HEK293 (cell line): ENCODE measurements at regions not wholly inside any gene's neighbourhood (a gene's known extent, or its start where the extent isn't known, plus 50 kb on each side); places are given as distances from the start of the nearest gene placed in this dataset.

Experiments used
- CTCF ChIA-PET: fragments of 350-600 bp; formaldehyde crosslinking; extraction: SDS; loops from one replicate; lab custom pipeline; 2021; ENCODE audit warnings: antibody characterized with exemption; lab: Yijun Ruan, JAX
- POLR2A ChIA-PET: fragments of 300-600 bp; formaldehyde crosslinking; extraction: SDS; loops from one replicate; lab custom pipeline; 2020; ENCODE audit warnings: antibody characterized with exemption, inconsistent platforms; lab: Yijun Ruan, JAX
- H3K27ac ChIP-seq: fragments of 200-500 bp; sonication (Bioruptor generic); 2 replicates; pipeline ENCODE4 v1.5.1; 2014; ENCODE audit warnings: low read depth, low read length, control low read depth, inconsistent platforms; ENCODE audit errors: extremely low read depth
- H3K36me3 ChIP-seq, 2 experiments: fragments of 200-500 bp in 1 of 2; sonication (Bioruptor generic) in 1 of 2; 1 replicate in 1 of 2; 2 replicates in 1 of 2; pipeline ENCODE4 v1.5.1; 2014 to 2017; ENCODE audit warnings: inconsistent platforms in 2 of 2, low read length in 2 of 2; ENCODE audit not compliant: control insufficient read depth in 2 of 2, insufficient read depth in 1 of 2
- H3K4me1 ChIP-seq: fragments of 200-500 bp; sonication (Bioruptor generic); 2 replicates; pipeline ENCODE4 v1.5.1; 2014; ENCODE audit warnings: mild to moderate bottlenecking, low read length, inconsistent platforms; ENCODE audit not compliant: control insufficient read depth, insufficient read depth
- H3K4me3 ChIP-seq: 2 replicates; pipeline ENCODE4 v1.5.1; 2011; ENCODE audit warnings: low read depth, mild to moderate bottlenecking, control low read depth, low read length, moderate library complexity
- H3K9me3 ChIP-seq: fragments of 200-500 bp; sonication (Bioruptor generic); 2 replicates; pipeline ENCODE4 v1.5.1; 2014; ENCODE audit warnings: low read depth, low read length, inconsistent platforms; ENCODE audit not compliant: control insufficient read depth, insufficient read depth
- GLI4 ChIP-seq: fragments of 450-650 bp; formaldehyde crosslinking; IDR thresholded peaks from 2 replicates; pipeline ENCODE4 v1.5.1; 2016; ENCODE audit warnings: missing biosample characterization, missing genetic modification characterization
- RBAK ChIP-seq: fragments of 450-650 bp; formaldehyde crosslinking; IDR thresholded peaks from 2 replicates; pipeline ENCODE4 v1.5.1; 2016; ENCODE audit warnings: missing biosample characterization, missing genetic modification characterization
- TSHZ1 ChIP-seq: fragments of 450-650 bp; formaldehyde crosslinking; IDR thresholded peaks from 2 replicates; pipeline ENCODE4 v1.5.1; 2016; ENCODE audit warnings: missing biosample characterization, missing genetic modification characterization, borderline replicate concordance
- YY2 ChIP-seq: fragments of 450-650 bp; formaldehyde crosslinking; IDR thresholded peaks from 2 replicates; pipeline ENCODE4 v1.5.1; 2016; ENCODE audit warnings: missing biosample characterization, missing genetic modification characterization
- ZBTB17 ChIP-seq: fragments of 450-650 bp; formaldehyde crosslinking; IDR thresholded peaks from 2 replicates; pipeline ENCODE4 v1.5.1; 2016; ENCODE audit warnings: missing biosample characterization, missing genetic modification characterization
- ZBTB7A ChIP-seq: fragments of 450-650 bp; formaldehyde crosslinking; IDR thresholded peaks from 2 replicates; pipeline ENCODE4 v1.5.1; 2016; ENCODE audit warnings: low read depth, missing biosample characterization, missing genetic modification characterization
- ZNF133 ChIP-seq: fragments of 450-650 bp; formaldehyde crosslinking; IDR thresholded peaks from 2 replicates; pipeline ENCODE4 v1.5.1; 2016; ENCODE audit warnings: missing biosample characterization, missing genetic modification characterization
- ZNF155 ChIP-seq: fragments of 450-650 bp; formaldehyde crosslinking; IDR thresholded peaks from 2 replicates; pipeline ENCODE4 v1.5.1; 2016; ENCODE audit warnings: missing biosample characterization, missing genetic modification characterization
- ZNF175 ChIP-seq: fragments of 450-650 bp; formaldehyde crosslinking; IDR thresholded peaks from 2 replicates; pipeline ENCODE4 v1.5.1; 2016; ENCODE audit warnings: missing biosample characterization, missing genetic modification characterization
- ZNF2 ChIP-seq: fragments of 450-650 bp; formaldehyde crosslinking; IDR thresholded peaks from 2 replicates; pipeline ENCODE4 v1.5.1; 2016; ENCODE audit warnings: missing biosample characterization, missing genetic modification characterization
- ZNF223 ChIP-seq: fragments of 450-650 bp; formaldehyde crosslinking; IDR thresholded peaks from 2 replicates; pipeline ENCODE4 v1.5.1; 2016; ENCODE audit warnings: missing biosample characterization, missing genetic modification characterization
- ZNF23 ChIP-seq: fragments of 450-650 bp; formaldehyde crosslinking; IDR thresholded peaks from 2 replicates; pipeline ENCODE4 v1.5.1; 2016; ENCODE audit warnings: missing biosample characterization, missing genetic modification characterization, borderline replicate concordance
- ZNF366 ChIP-seq: fragments of 450-650 bp; formaldehyde crosslinking; conservative IDR thresholded peaks from 2 replicates; pipeline ENCODE4 v1.5.1; 2016; ENCODE audit warnings: missing biosample characterization, missing genetic modification characterization
- ZNF394 ChIP-seq: fragments of 450-650 bp; formaldehyde crosslinking; IDR thresholded peaks from 2 replicates; pipeline ENCODE4 v1.5.1; 2016; ENCODE audit warnings: missing biosample characterization, missing genetic modification characterization, mild to moderate bottlenecking, moderate library complexity, borderline replicate concordance
- ZNF433 ChIP-seq: fragments of 450-650 bp; formaldehyde crosslinking; IDR thresholded peaks from 2 replicates; pipeline ENCODE4 v1.5.1; 2016; ENCODE audit warnings: missing biosample characterization, missing genetic modification characterization, low read depth
- ZNF548 ChIP-seq: fragments of 450-650 bp; formaldehyde crosslinking; IDR thresholded peaks from 2 replicates; pipeline ENCODE4 v1.5.1; 2016; ENCODE audit warnings: missing biosample characterization, missing genetic modification characterization
- ZNF549 ChIP-seq: fragments of 450-650 bp; IDR thresholded peaks from 2 replicates; pipeline ENCODE4 v1.5.1; 2018; ENCODE audit warnings: missing biosample characterization, missing genetic modification characterization, mild to moderate bottlenecking, inconsistent platforms, moderate library complexity
- ZNF704 ChIP-seq: fragments of 450-650 bp; formaldehyde crosslinking; IDR thresholded peaks from 2 replicates; pipeline ENCODE4 v1.5.1; 2016; ENCODE audit warnings: missing biosample characterization, missing genetic modification characterization
- TF ChIP-seq, protein P1 (sequence below): fragments of 450-650 bp; IDR thresholded peaks from 2 replicates; pipeline ENCODE4 v1.5.1; 2018; ENCODE audit warnings: missing biosample characterization, missing genetic modification characterization
- TF ChIP-seq, protein P2 (sequence below): sonication (generic); formaldehyde crosslinking; IDR thresholded peaks from 2 replicates; pipeline ENCODE4 v1.8.1; 2022; ENCODE audit warnings: mild to moderate bottlenecking, moderate library complexity, missing genetic modification reagents
- TF ChIP-seq, protein P3 (sequence below): fragments of 450-650 bp; formaldehyde crosslinking; IDR thresholded peaks from 2 replicates; pipeline ENCODE4; 2016; ENCODE audit warnings: missing biosample characterization, missing genetic modification characterization
- TF ChIP-seq, protein P4 (sequence below): fragments of 450-650 bp; formaldehyde crosslinking; IDR thresholded peaks from 2 replicates; pipeline ENCODE4 v1.5.1; 2016; ENCODE audit warnings: missing biosample characterization, missing genetic modification characterization

DNA sequence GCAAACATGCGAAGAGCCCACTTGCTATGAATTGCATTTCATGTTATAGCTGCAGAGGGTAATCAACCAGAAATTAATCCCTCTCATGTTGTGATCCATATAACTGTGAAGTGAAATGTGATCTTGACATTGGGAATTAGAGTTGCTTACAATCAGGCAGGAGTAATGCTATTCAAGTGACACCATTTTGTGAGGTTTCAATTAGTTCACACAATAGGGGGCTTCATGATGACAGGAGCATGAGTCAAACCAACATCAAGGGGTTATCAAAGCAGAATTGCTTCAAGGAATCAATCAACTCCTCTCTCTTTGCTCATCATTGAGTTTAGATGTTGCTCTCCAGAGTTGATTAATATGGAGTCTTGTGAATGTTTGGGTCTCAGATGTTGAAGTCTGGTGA lies 1585.2 kb upstream of the TENM4 start:
- H3K4me1 ChIP-seq, result no peaks in the 10 kb centered on the region
- no peak overlapping the region for H3K4me3 ChIP-seq
- POLR2A ChIA-PET, result no interaction called here
- H3K27ac ChIP-seq, result no peak overlapping the region
- H3K36me3 ChIP-seq, result no peaks in the 10 kb centered on the region
- H3K9me3 ChIP-seq, result no peaks in the 10 kb centered on the region
- TF ChIP-seq, protein P1, sequence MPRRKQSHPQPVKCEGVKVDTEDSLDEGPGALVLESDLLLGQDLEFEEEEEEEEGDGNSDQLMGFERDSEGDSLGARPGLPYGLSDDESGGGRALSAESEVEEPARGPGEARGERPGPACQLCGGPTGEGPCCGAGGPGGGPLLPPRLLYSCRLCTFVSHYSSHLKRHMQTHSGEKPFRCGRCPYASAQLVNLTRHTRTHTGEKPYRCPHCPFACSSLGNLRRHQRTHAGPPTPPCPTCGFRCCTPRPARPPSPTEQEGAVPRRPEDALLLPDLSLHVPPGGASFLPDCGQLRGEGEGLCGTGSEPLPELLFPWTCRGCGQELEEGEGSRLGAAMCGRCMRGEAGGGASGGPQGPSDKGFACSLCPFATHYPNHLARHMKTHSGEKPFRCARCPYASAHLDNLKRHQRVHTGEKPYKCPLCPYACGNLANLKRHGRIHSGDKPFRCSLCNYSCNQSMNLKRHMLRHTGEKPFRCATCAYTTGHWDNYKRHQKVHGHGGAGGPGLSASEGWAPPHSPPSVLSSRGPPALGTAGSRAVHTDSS, result no peak
- TF ChIP-seq GLI4 (tag by site-specific recombination), result no peak
- no peak for TF ChIP-seq ZNF2
- no peak for TF ChIP-seq ZNF155
- no peak for TF ChIP-seq RBAK
- no peak for TF ChIP-seq ZBTB7A (tag by site-specific recombination)
- TF ChIP-seq ZNF23 (tag by site-specific recombination), result no peak
- TF ChIP-seq ZNF548 (tag by site-specific recombination), result no peak
- CTCF ChIA-PET, result no interaction called here

DNA sequence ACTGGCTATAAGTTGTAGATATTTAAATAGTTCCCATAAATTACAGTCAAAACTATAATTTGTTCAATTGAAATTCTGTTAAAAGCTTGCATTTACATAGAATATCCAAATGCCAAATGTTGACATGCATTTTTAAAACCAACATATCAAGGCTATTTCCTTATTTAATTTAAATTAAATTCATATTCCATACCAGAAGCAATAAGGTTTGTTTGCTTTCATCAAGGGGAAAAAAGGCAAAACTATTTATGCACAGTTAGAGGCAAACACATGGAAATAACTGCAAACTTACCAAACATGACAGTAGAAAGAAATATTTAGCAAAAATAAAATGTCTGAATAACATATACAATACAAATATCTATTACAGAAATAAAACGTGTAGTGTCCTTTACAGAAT lies 1581.2 kb upstream of the TENM4 start:
- Histone ChIP-seq H3K4me3 (no peak overlapping the region), H3K27ac (no peak overlapping the region), H3K9me3 (no peaks in the 10 kb centered on the region), H3K36me3 (no peaks in the 10 kb centered on the region), H3K4me1 (no peaks in the 10 kb centered on the region)
- CTCF ChIA-PET, result no interaction called here
- POLR2A ChIA-PET, result no interaction called here
- TF ChIP-seq, protein P2, sequence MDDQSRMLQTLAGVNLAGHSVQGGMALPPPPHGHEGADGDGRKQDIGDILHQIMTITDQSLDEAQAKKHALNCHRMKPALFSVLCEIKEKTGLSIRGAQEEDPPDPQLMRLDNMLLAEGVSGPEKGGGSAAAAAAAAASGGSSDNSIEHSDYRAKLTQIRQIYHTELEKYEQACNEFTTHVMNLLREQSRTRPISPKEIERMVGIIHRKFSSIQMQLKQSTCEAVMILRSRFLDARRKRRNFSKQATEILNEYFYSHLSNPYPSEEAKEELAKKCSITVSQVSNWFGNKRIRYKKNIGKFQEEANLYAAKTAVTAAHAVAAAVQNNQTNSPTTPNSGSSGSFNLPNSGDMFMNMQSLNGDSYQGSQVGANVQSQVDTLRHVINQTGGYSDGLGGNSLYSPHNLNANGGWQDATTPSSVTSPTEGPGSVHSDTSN (CRISPR knock-in tag), result no peak
- TF ChIP-seq ZNF366 (tag by site-specific recombination), result no peak
- TF ChIP-seq ZNF175 (tag by site-specific recombination), result no peak
- no peak for TF ChIP-seq ZNF704
- no peak for TF ChIP-seq ZNF549 (tag by site-specific recombination)
- TF ChIP-seq YY2 (tag by site-specific recombination), result no peak
- TF ChIP-seq, protein P3, sequence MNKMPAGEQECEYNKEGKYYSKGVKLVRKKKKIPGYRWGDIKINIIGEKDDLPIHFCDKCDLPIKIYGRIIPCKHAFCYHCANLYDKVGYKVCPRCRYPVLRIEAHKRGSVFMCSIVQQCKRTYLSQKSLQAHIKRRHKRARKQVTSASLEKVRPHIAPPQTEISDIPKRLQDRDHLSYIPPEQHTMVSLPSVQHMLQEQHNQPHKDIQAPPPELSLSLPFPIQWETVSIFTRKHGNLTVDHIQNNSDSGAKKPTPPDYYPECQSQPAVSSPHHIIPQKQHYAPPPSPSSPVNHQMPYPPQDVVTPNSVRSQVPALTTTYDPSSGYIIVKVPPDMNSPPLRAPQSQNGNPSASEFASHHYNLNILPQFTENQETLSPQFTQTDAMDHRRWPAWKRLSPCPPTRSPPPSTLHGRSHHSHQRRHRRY, result no peak
- TF ChIP-seq, protein P4, sequence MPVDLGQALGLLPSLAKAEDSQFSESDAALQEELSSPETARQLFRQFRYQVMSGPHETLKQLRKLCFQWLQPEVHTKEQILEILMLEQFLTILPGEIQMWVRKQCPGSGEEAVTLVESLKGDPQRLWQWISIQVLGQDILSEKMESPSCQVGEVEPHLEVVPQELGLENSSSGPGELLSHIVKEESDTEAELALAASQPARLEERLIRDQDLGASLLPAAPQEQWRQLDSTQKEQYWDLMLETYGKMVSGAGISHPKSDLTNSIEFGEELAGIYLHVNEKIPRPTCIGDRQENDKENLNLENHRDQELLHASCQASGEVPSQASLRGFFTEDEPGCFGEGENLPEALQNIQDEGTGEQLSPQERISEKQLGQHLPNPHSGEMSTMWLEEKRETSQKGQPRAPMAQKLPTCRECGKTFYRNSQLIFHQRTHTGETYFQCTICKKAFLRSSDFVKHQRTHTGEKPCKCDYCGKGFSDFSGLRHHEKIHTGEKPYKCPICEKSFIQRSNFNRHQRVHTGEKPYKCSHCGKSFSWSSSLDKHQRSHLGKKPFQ, result no peak
- no peak for TF ChIP-seq ZNF548 (tag by site-specific recombination)

- Histone ChIP-seq H3K4me3 (no peak overlapping the region), H3K9me3 (no peaks in the 10 kb centered on the region), H3K4me1 (no peaks in the 10 kb centered on the region), H3K27ac (no peak overlapping the region), H3K36me3 (no peaks in the 10 kb centered on the region)
- CTCF ChIA-PET, result interaction anchor here (0.7 kb wide), 1 partner anchor 235 kb away, joined by 3 read pairs; no protein-coding TSS in a partner anchor
- POLR2A ChIA-PET, result no interaction called here
- no peak for TF ChIP-seq ZNF133
- no peak for TF ChIP-seq ZNF223 (tag by site-specific recombination)
- TF ChIP-seq ZNF394 (tag by site-specific recombination), result no peak
- TF ChIP-seq ZNF549 (tag by site-specific recombination), result no peak
- TF ChIP-seq ZNF433, result no peak
- TF ChIP-seq, protein P3, result no peak
- TF ChIP-seq ZBTB17 (tag by site-specific recombination), result no peak
- no peak for TF ChIP-seq TSHZ1 (tag by site-specific recombination)
Observed at GRCh38 chr11:81010631-81011030, 1569.8 kb upstream of the TENM4 start.
